OCI-LY3 (cell line): ENCODE measurements at regions not wholly inside any gene's neighbourhood (a gene's known extent, or its start where the extent isn't known, plus 50 kb on each side); places are given as distances from the start of the nearest gene placed in this dataset.

Experiments
- CTCF ChIP-seq: fragments of 200-600, 300-600 bp; sonication (generic); IDR thresholded peaks from 2 replicates; pipeline ENCODE4 v1.5.1; 2014; ENCODE audit warnings: antibody characterized with exemption, low read length, low read depth
- EZH2phosphoT487 ChIP-seq: fragments of 200-600 bp; shearing (Covaris generic); IDR thresholded peaks from 2 replicates; pipeline ENCODE4 v1.6.1; 2018; ENCODE audit warnings: antibody characterized with exemption, mixed run types, low read depth

- no peak for TF ChIP-seq CTCF
- TF ChIP-seq EZH2phosphoT487: no peak
These were observed 89.3 kb downstream of the HNRNPD start for GRCh38 chr4:82284475-82284857.
